MG63 (cell line): ENCODE measurements at regions not wholly inside any gene's neighbourhood (a gene's known extent, or its start where the extent isn't known, plus 50 kb on each side); places are given as distances from the start of the nearest gene placed in this dataset.

Source experiments
- DNase-seq: peaks from one replicate; pipeline ENCODE4 v3.0.0-alpha.2; 2020
- H3K27me3 ChIP-seq: fragments of 250-450 bp; sonication (Bioruptor Pico); 2 replicates; pipeline ENCODE4 v1.5.1; 2020; ENCODE audit warnings: mild to moderate bottlenecking, moderate library complexity
- H3K36me3 ChIP-seq: fragments of 250-450 bp; sonication (Bioruptor Pico); 2 replicates; pipeline ENCODE4 v1.5.1; 2020; ENCODE audit warnings: mild to moderate bottlenecking, moderate library complexity
- H3K4me3 ChIP-seq: fragments of 250-450 bp; sonication (Bioruptor Pico); 2 replicates; pipeline ENCODE4 v1.5.1; 2020; ENCODE audit warnings: mild to moderate bottlenecking, moderate library complexity
- H3K9me3 ChIP-seq: fragments of 250-450 bp; sonication (Bioruptor Pico); 2 replicates; pipeline ENCODE4 v1.5.1; 2020; ENCODE audit warnings: mild to moderate bottlenecking, moderate library complexity

GRCh38 chr10:64234489-64234888 lies 713.3 kb downstream of the REEP3 start:
- Histone ChIP-seq H3K9me3 (no peaks in the 10 kb centered on the region), H3K36me3 (no peaks in the 10 kb centered on the region)
- no peak for DNase-seq

GRCh38 chr10:64257704-64258103 lies 736.5 kb downstream of the REEP3 start:
- no peaks in the 10 kb centered on the region for H3K9me3 ChIP-seq
- DNase-seq: no peak
- no peaks in the 10 kb centered on the region for H3K27me3 ChIP-seq
- H3K36me3 ChIP-seq: no peaks in the 10 kb centered on the region
- no peak overlapping the region for H3K4me3 ChIP-seq

More at GRCh38 chr10:64234489-64234888, 713.3 kb downstream of the REEP3 start:
- H3K4me3 ChIP-seq: no peak overlapping the region
- no peaks in the 10 kb centered on the region for H3K27me3 ChIP-seq

- Histone ChIP-seq H3K36me3 (no peaks in the 10 kb centered on the region), H3K9me3 (no peaks in the 10 kb centered on the region), H3K4me3 (no peak overlapping the region), H3K27me3 (no peaks in the 10 kb centered on the region)
- no peak for DNase-seq
Measured at GRCh38 chr10:64261092-64261491, 739.9 kb downstream of the REEP3 start.

- Histone ChIP-seq H3K36me3 (no peaks in the 10 kb centered on the region), H3K27me3 (no peaks in the 10 kb centered on the region), H3K9me3 (no peaks in the 10 kb centered on the region), H3K4me3 (no peak overlapping the region)
- no peak for DNase-seq
Measured at GRCh38 chr10:64261676-64262075, 740.5 kb downstream of the REEP3 start.

GRCh38 chr10:64265961-64266360 lies 744.8 kb downstream of the REEP3 start:
- H3K27me3 ChIP-seq: no peaks in the 10 kb centered on the region
- H3K9me3 ChIP-seq: no peaks in the 10 kb centered on the region
- H3K4me3 ChIP-seq: no peak overlapping the region
- DNase-seq: no peak
- H3K36me3 ChIP-seq: no peaks in the 10 kb centered on the region

- H3K27me3 ChIP-seq: no peaks in the 10 kb centered on the region
- H3K4me3 ChIP-seq: no peak overlapping the region
- DNase-seq: no peak
- H3K36me3 ChIP-seq: no peaks in the 10 kb centered on the region
- H3K9me3 ChIP-seq: no peaks in the 10 kb centered on the region
Measured at GRCh38 chr10:64271508-64271907, 750.3 kb downstream of the REEP3 start.

GRCh38 chr10:64271983-64272382 lies 750.8 kb downstream of the REEP3 start:
- Histone ChIP-seq H3K4me3 (no peak overlapping the region), H3K36me3 (no peaks in the 10 kb centered on the region)

GRCh38 chr10:64275001-64275400 lies 753.8 kb downstream of the REEP3 start:
- no peaks in the 10 kb centered on the region for H3K36me3 ChIP-seq
- no peaks in the 10 kb centered on the region for H3K9me3 ChIP-seq
- no peaks in the 10 kb centered on the region for H3K27me3 ChIP-seq
- DNase-seq: no peak
- no peak overlapping the region for H3K4me3 ChIP-seq

More at GRCh38 chr10:64271983-64272382, 750.8 kb downstream of the REEP3 start:
- no peak for DNase-seq
- Histone ChIP-seq H3K27me3 (no peaks in the 10 kb centered on the region), H3K9me3 (no peaks in the 10 kb centered on the region)

- no peaks in the 10 kb centered on the region for H3K27me3 ChIP-seq
- H3K9me3 ChIP-seq: no peaks in the 10 kb centered on the region
- DNase-seq: no peak
- no peaks in the 10 kb centered on the region for H3K36me3 ChIP-seq
- H3K4me3 ChIP-seq: no peak overlapping the region
Measured at GRCh38 chr10:64275774-64276173, 754.6 kb downstream of the REEP3 start.

GRCh38 chr10:64277536-64277935 lies 756.3 kb downstream of the REEP3 start:
- no peaks in the 10 kb centered on the region; the same call in 1 of the 2 replicates for H3K27me3 ChIP-seq
- no peaks in the 10 kb centered on the region for H3K36me3 ChIP-seq
- no peak overlapping the region for H3K4me3 ChIP-seq
- H3K9me3 ChIP-seq: no peaks in the 10 kb centered on the region
- DNase-seq: no peak

- Histone ChIP-seq H3K9me3 (no peaks in the 10 kb centered on the region), H3K36me3 (no peaks in the 10 kb centered on the region), H3K4me3 (no peak overlapping the region), H3K27me3 (no peaks in the 10 kb centered on the region; the same call in 1 of the 2 replicates)
- DNase-seq: no peak
Measured at GRCh38 chr10:64283621-64284020, 762.4 kb downstream of the REEP3 start.

GRCh38 chr10:64286533-64286932 lies 765.3 kb downstream of the REEP3 start:
- DNase-seq: no peak
- Histone ChIP-seq H3K4me3 (no peak overlapping the region), H3K27me3 (no peaks in the 10 kb centered on the region; the same call in 1 of the 2 replicates), H3K36me3 (no peaks in the 10 kb centered on the region), H3K9me3 (no peaks in the 10 kb centered on the region)

GRCh38 chr10:64288404-64288803 lies 767.2 kb downstream of the REEP3 start:
- Histone ChIP-seq H3K27me3 (no peaks in the 10 kb centered on the region), H3K4me3 (no peak overlapping the region), H3K9me3 (no peaks in the 10 kb centered on the region), H3K36me3 (no peaks in the 10 kb centered on the region)
- DNase-seq: no peak

GRCh38 chr10:64303566-64303965 lies 782.4 kb downstream of the REEP3 start:
- no peaks in the 10 kb centered on the region for H3K36me3 ChIP-seq
- no peaks in the 10 kb centered on the region for H3K27me3 ChIP-seq
- DNase-seq: no peak
- H3K9me3 ChIP-seq: no peaks in the 10 kb centered on the region
- H3K4me3 ChIP-seq: no peak overlapping the region

- Histone ChIP-seq H3K36me3 (no peaks in the 10 kb centered on the region), H3K27me3 (no peaks in the 10 kb centered on the region), H3K4me3 (no peak overlapping the region), H3K9me3 (no peaks in the 10 kb centered on the region)
- no peak for DNase-seq
Measured at GRCh38 chr10:64306729-64307327, 785.6 kb downstream of the REEP3 start.

- no peaks in the 10 kb centered on the region for H3K9me3 ChIP-seq
- H3K27me3 ChIP-seq: no peaks in the 10 kb centered on the region
- no peaks in the 10 kb centered on the region for H3K36me3 ChIP-seq
- no peak for DNase-seq
- H3K4me3 ChIP-seq: no peak overlapping the region
Measured at GRCh38 chr10:64312876-64313275, 791.7 kb downstream of the REEP3 start.

GRCh38 chr10:64313967-64314366 lies 792.8 kb downstream of the REEP3 start:
- Histone ChIP-seq H3K36me3 (no peaks in the 10 kb centered on the region), H3K27me3 (no peaks in the 10 kb centered on the region), H3K9me3 (no peaks in the 10 kb centered on the region), H3K4me3 (no peak overlapping the region)
- no peak for DNase-seq

- no peak for DNase-seq
- Histone ChIP-seq H3K27me3 (no peaks in the 10 kb centered on the region), H3K4me3 (no peak overlapping the region), H3K36me3 (no peaks in the 10 kb centered on the region), H3K9me3 (no peaks in the 10 kb centered on the region)
Measured at GRCh38 chr10:64316416-64316815, 795.2 kb downstream of the REEP3 start.

GRCh38 chr10:64316833-64317232 lies 795.6 kb downstream of the REEP3 start:
- H3K27me3 ChIP-seq: no peaks in the 10 kb centered on the region
- DNase-seq: no peak
- H3K9me3 ChIP-seq: no peaks in the 10 kb centered on the region
- H3K36me3 ChIP-seq: no peaks in the 10 kb centered on the region
- H3K4me3 ChIP-seq: no peak overlapping the region
